ENCODE measurements at regions not wholly inside any gene's neighbourhood (a gene's known extent, or its start where the extent isn't known, plus 50 kb on each side); places are given as distances from the start of the nearest gene placed in this dataset.

- Histone ChIP-seq H3K36me3 (no peaks in the 10 kb centered on the region), H3K4me1 (no peaks in the 10 kb centered on the region), H3K4me3 (no peak overlapping the region), H3K9me3 (no peaks in the 10 kb centered on the region), H3K27ac (no peak overlapping the region), H3K27me3 (peaks cover 0 to 27% (median 0%) of the 10 kb centered on the region in 4 donors)
- intact Hi-C loops (cut with DNase I), result no loop called here
- TF ChIP-seq POLR2A (IDR thresholded peaks at IDR 0.05), result no peak
- TF ChIP-seq, protein P1, sequence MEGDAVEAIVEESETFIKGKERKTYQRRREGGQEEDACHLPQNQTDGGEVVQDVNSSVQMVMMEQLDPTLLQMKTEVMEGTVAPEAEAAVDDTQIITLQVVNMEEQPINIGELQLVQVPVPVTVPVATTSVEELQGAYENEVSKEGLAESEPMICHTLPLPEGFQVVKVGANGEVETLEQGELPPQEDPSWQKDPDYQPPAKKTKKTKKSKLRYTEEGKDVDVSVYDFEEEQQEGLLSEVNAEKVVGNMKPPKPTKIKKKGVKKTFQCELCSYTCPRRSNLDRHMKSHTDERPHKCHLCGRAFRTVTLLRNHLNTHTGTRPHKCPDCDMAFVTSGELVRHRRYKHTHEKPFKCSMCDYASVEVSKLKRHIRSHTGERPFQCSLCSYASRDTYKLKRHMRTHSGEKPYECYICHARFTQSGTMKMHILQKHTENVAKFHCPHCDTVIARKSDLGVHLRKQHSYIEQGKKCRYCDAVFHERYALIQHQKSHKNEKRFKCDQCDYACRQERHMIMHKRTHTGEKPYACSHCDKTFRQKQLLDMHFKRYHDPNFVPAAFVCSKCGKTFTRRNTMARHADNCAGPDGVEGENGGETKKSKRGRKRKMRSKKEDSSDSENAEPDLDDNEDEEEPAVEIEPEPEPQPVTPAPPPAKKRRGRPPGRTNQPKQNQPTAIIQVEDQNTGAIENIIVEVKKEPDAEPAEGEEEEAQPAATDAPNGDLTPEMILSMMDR (IDR thresholded peaks at IDR 0.05), result no peak
- 75 to 77% methylated on average over 3 of the region's 3 CpGs for WGBS, 2 donors
- no peak for DNase-seq
Observed at GRCh38 chr4:16391196-16391595, 164.9 kb upstream of the TAPT1 start.

DNA sequence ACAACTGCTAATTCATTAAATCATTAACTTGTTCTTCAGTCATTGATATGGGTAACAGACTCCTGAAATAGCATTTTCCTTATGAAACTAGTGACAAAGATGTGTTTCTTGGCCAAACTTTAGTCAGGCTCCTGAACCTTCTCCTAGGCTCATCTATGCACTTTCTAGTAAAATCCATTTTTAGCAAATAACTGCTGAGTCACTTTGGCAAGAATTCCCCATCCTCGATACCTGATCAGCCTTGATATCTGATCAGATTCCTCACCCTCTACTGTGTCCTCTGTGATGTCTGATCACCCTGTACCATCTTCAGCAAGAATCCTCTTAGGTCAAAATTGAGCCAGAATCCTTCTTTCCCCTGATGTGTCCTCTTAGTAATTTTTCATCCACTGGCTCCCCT lies 161.2 kb upstream of the TAPT1 start:
- DNase-seq, result no peak
- Histone ChIP-seq H3K4me3 (no peak overlapping the region), H3K9me3 (no peaks in the 10 kb centered on the region), H3K36me3 (no peaks in the 10 kb centered on the region), H3K27ac (no peak overlapping the region), H3K27me3 (peaks cover 0 to 27% (median 0%) of the 10 kb centered on the region in 4 donors), H3K4me1 (no peaks in the 10 kb centered on the region)
- WGBS, 2 donors, result 56 to 77% methylated on average over 1 of the region's 1 CpG
- intact Hi-C loops (cut with DNase I), result no loop called here
- TF ChIP-seq POLR2A (IDR thresholded peaks at IDR 0.05), result no peak
- TF ChIP-seq, protein P1 (IDR thresholded peaks at IDR 0.05), result no peak

- TF ChIP-seq POLR2A (IDR thresholded peaks at IDR 0.05), result no peak
- TF ChIP-seq, protein P1 (IDR thresholded peaks at IDR 0.05), result no peak
- Histone ChIP-seq H3K27me3 (peaks cover 0 to 27% (median 0%) of the 10 kb centered on the region in 4 donors), H3K36me3 (no peaks in the 10 kb centered on the region), H3K27ac (no peak overlapping the region), H3K4me3 (no peak overlapping the region), H3K9me3 (no peaks in the 10 kb centered on the region), H3K4me1 (no peaks in the 10 kb centered on the region)
- intact Hi-C loops (cut with DNase I), result no loop called here
- no peak for DNase-seq
Observed at GRCh38 chr4:16386711-16387320, 160.5 kb upstream of the TAPT1 start.

DNA sequence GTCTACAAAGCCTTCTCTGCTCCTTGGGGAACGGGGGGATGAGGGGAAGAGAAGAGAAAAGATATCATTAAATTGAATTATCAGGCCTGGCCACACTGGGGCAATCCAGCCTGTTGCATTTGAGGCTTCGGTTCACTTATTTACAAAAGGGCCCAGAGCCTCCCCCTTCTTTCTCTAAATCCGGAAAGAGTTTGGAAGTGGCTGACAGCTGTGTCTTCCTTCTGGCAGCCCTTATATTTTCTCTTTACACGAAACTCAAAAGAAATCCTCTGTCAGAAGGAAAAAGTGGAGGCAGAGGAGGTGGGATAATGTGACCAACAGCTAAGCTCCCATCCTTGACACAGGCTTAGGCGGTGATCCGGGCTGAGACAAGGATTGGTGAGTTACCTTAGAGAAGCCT lies 158.3 kb upstream of the TAPT1 start:
- TF ChIP-seq POLR2A (IDR thresholded peaks at IDR 0.05), result no peak
- TF ChIP-seq, protein P1 (IDR thresholded peaks at IDR 0.05), result no peak
- Histone ChIP-seq H3K36me3 (no peaks in the 10 kb centered on the region), H3K4me3 (no peak overlapping the region), H3K27me3 (peaks cover 0 to 15% (median 0%) of the 10 kb centered on the region in 4 donors), H3K27ac (no peak overlapping the region), H3K4me1 (no peaks in the 10 kb centered on the region), H3K9me3 (no peaks in the 10 kb centered on the region)
- DNase-seq, result no peak
- intact Hi-C loops (cut with DNase I), result no loop called here
- 41 to 50% methylated on average over 6 of the region's 6 CpGs for WGBS, 2 donors

DNA sequence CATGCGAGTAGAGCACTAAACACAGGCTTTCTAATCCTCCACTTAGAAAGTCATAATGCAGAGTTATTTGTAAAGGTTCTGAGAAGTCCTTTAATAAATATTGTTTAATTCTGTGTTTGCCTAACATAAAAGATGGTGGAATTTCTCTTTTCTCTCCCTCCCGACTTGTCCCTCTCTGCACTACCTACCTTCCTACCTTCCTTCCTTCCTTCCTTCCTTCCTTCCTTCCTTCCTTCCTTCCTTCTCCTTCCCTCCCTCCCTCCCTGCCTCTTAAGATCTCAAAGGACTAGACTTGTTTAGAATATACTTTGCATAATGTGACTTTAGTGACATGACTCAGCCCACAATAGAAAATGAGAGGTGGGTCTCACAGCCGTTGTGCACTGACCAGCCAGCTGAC lies 156.3 kb upstream of the TAPT1 start:
- TF ChIP-seq POLR2A (IDR thresholded peaks at IDR 0.05), result no peak
- TF ChIP-seq, protein P1 (IDR thresholded peaks at IDR 0.05), result no peak
- H3K27ac ChIP-seq, result no peak overlapping the region

More for the DNA sequence above, 156.3 kb upstream of the TAPT1 start:
- Histone ChIP-seq H3K27me3 (peaks cover 0 to 7% (median 0%) of the 10 kb centered on the region in 4 donors), H3K36me3 (no peaks in the 10 kb centered on the region), H3K9me3 (no peaks in the 10 kb centered on the region), H3K4me3 (no peak overlapping the region), H3K4me1 (no peaks in the 10 kb centered on the region)
- WGBS, 2 donors, result 59 to 71% methylated on average over 3 of the region's 3 CpGs
- intact Hi-C loops (cut with DNase I), result no loop called here
- DNase-seq, result no peak
